Upper lobe of left lung (tissue), 4 donors: ENCODE measurements at regions not wholly inside any gene's neighbourhood (a gene's known extent, or its start where the extent isn't known, plus 50 kb on each side); places are given as distances from the start of the nearest gene placed in this dataset.

Experiments
- CTCF ChIP-seq, 6 experiments: fragments of 450-650 bp in 4 of 6; fragments of 200-600 bp in 2 of 6; sonication (generic) in 2 of 6; IDR thresholded peaks; one replicate each; pipeline ENCODE4 v1.5.1; 2016 to 2019; ENCODE audit warnings: antibody characterized with exemption in 6 of 6
- EP300 ChIP-seq, 4 donors: sonication (generic); formaldehyde crosslinking; IDR thresholded peaks; one replicate each; pipeline ENCODE4 v1.5.1; 2017; ENCODE audit warnings: antibody characterized with exemption in 4 of 4, control low read depth in 2 of 4
- POLR2A ChIP-seq, 4 donors: fragments of 450-650 bp; IDR thresholded peaks; one replicate each; pipeline ENCODE4 v1.5.1; 2016 to 2017; ENCODE audit warnings: antibody characterized with exemption in 4 of 4, mild to moderate bottlenecking in 2 of 4
- POLR2AphosphoS5 ChIP-seq, 2 donors: sonication (generic); formaldehyde crosslinking; IDR thresholded peaks; one replicate each; pipeline ENCODE4 v1.5.1; 2017; ENCODE audit warnings: antibody characterized with exemption in 2 of 2

- TF ChIP-seq EP300 (IDR thresholded peaks at IDR 0.05) (no peak), POLR2A (IDR thresholded peaks at IDR 0.05) (no peak), CTCF (IDR thresholded peaks at IDR 0.05) (no peak), POLR2AphosphoS5 (IDR thresholded peaks at IDR 0.05) (no peak)
Observed at GRCh38 chr14:104307627-104308401, 169.4 kb downstream of the KIF26A start.
